ENCODE measurements at regions not wholly inside any gene's neighbourhood (a gene's known extent, or its start where the extent isn't known, plus 50 kb on each side); places are given as distances from the start of the nearest gene placed in this dataset.

GRCh38 chr5:38151878-38152277 is 106.5 kb upstream of the EGFLAM start:
- Histone ChIP-seq H4K20me1 (ENCODE audit: insufficient read depth) (no peaks in the 10 kb centered on the region), H3K27me3 (ENCODE audit: insufficient read depth, low read depth) (peaks cover 23% of the 10 kb centered on the region; the same call in 1 of the 2 replicates), H2AFZ (no peak overlapping the region), H3K9me3 (ENCODE audit: insufficient read depth, low read depth) (no peaks in the 10 kb centered on the region), H3K27ac (no peak overlapping the region), H3K4me1 (replicated peaks; ENCODE audit: insufficient read depth) (no peaks in the 10 kb centered on the region), H3K36me3 (ENCODE audit: low read depth) (no peaks in the 10 kb centered on the region), H3K4me3 (no peak overlapping the region), H3F3A (ENCODE audit: insufficient read depth, low read depth) (no peaks in the 10 kb centered on the region), H3K4me2 (no peak overlapping the region), H3K79me2 (ENCODE audit: low read depth) (no peaks in the 10 kb centered on the region), H3K9me2 (ENCODE audit: insufficient read depth) (no peaks in the 10 kb centered on the region)
- TF ChIP-seq, protein P1, sequence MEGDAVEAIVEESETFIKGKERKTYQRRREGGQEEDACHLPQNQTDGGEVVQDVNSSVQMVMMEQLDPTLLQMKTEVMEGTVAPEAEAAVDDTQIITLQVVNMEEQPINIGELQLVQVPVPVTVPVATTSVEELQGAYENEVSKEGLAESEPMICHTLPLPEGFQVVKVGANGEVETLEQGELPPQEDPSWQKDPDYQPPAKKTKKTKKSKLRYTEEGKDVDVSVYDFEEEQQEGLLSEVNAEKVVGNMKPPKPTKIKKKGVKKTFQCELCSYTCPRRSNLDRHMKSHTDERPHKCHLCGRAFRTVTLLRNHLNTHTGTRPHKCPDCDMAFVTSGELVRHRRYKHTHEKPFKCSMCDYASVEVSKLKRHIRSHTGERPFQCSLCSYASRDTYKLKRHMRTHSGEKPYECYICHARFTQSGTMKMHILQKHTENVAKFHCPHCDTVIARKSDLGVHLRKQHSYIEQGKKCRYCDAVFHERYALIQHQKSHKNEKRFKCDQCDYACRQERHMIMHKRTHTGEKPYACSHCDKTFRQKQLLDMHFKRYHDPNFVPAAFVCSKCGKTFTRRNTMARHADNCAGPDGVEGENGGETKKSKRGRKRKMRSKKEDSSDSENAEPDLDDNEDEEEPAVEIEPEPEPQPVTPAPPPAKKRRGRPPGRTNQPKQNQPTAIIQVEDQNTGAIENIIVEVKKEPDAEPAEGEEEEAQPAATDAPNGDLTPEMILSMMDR (conservative IDR thresholded peaks at IDR 0.05) = no peak
- TF ChIP-seq EZH2 (IDR thresholded peaks at IDR 0.05; ENCODE audit: low read depth) = no peak
- CTCF ChIA-PET = no interaction called here
- intact Hi-C loops (cut with micrococcal nuclease; ENCODE audit: unreplicated experiment) = no loop called here
- no TSS peak for BruUV-seq (replicated peaks)
- POLR2A ChIA-PET (ENCODE audit: unreplicated experiment) = no interaction called here
- DNase-seq = no peak

GRCh38 chr5:38149815-38150195 is 108.6 kb upstream of the EGFLAM start:
- H3K27me3 ChIP-seq (ENCODE audit: insufficient read depth, low read depth) = peaks cover 25% of the 10 kb centered on the region; the same call in 1 of the 2 replicates
- no peaks in the 10 kb centered on the region for H3K9me3 ChIP-seq (ENCODE audit: insufficient read depth, low read depth)
- CTCF ChIA-PET = no interaction called here
- no peak for TF ChIP-seq EZH2 (IDR thresholded peaks at IDR 0.05; ENCODE audit: low read depth)
- TF ChIP-seq, protein P1 (conservative IDR thresholded peaks at IDR 0.05) = no peak
- H4K20me1 ChIP-seq (ENCODE audit: insufficient read depth) = no peaks in the 10 kb centered on the region
- H3K79me2 ChIP-seq (ENCODE audit: low read depth) = no peaks in the 10 kb centered on the region
- no peak overlapping the region for H3K27ac ChIP-seq
- intact Hi-C loops (cut with micrococcal nuclease; ENCODE audit: unreplicated experiment) = no loop called here
- no peak overlapping the region for H3K4me2 ChIP-seq
- no peaks in the 10 kb centered on the region for H3F3A ChIP-seq (ENCODE audit: insufficient read depth, low read depth)
- DNase-seq = no peak
- no TSS peak for BruUV-seq (replicated peaks)
- POLR2A ChIA-PET (ENCODE audit: unreplicated experiment) = no interaction called here
- H3K4me1 ChIP-seq (replicated peaks; ENCODE audit: insufficient read depth) = no peaks in the 10 kb centered on the region
- H3K36me3 ChIP-seq (ENCODE audit: low read depth) = no peaks in the 10 kb centered on the region
- H3K4me3 ChIP-seq = no peak overlapping the region
- H3K9me2 ChIP-seq (ENCODE audit: insufficient read depth) = no peaks in the 10 kb centered on the region
- no peak overlapping the region for H2AFZ ChIP-seq

GRCh38 chr5:38148021-38148625 is 110.2 kb upstream of the EGFLAM start:
- POLR2A ChIA-PET (ENCODE audit: unreplicated experiment) = no interaction called here
- TF ChIP-seq EZH2 (IDR thresholded peaks at IDR 0.05; ENCODE audit: low read depth) = no peak
- TF ChIP-seq, protein P1 (conservative IDR thresholded peaks at IDR 0.05) = no peak
- Histone ChIP-seq H3K4me2 (no peak overlapping the region), H3K9me3 (ENCODE audit: insufficient read depth, low read depth) (no peaks in the 10 kb centered on the region), H3K27ac (no peak overlapping the region), H3K79me2 (ENCODE audit: low read depth) (no peaks in the 10 kb centered on the region), H3K27me3 (ENCODE audit: insufficient read depth, low read depth) (peaks cover 21% of the 10 kb centered on the region; the same call in 1 of the 2 replicates), H3K4me3 (no peak overlapping the region), H3K36me3 (ENCODE audit: low read depth) (no peaks in the 10 kb centered on the region), H3K4me1 (replicated peaks; ENCODE audit: insufficient read depth) (no peaks in the 10 kb centered on the region), H2AFZ (no peak overlapping the region), H4K20me1 (ENCODE audit: insufficient read depth) (no peaks in the 10 kb centered on the region), H3K9me2 (ENCODE audit: insufficient read depth) (no peaks in the 10 kb centered on the region), H3F3A (ENCODE audit: insufficient read depth, low read depth) (no peaks in the 10 kb centered on the region)
- CTCF ChIA-PET = interaction anchor here (0.6 kb wide), 1 partner anchor 154 kb away, joined by 7 read pairs; no protein-coding TSS in a partner anchor
- intact Hi-C loops (cut with micrococcal nuclease; ENCODE audit: unreplicated experiment) = no loop called here
- DNase-seq = no peak
- BruUV-seq (replicated peaks) = no TSS peak

Measured in PC-9 (cell line).